NCI-H446 (cell line): ENCODE measurements at regions not wholly inside any gene's neighbourhood (a gene's known extent, or its start where the extent isn't known, plus 50 kb on each side); places are given as distances from the start of the nearest gene placed in this dataset.
"Not testable (repeated sequence)": the region's sequence is repeated elsewhere in the genome, so short reads cannot be mapped to it uniquely, and the experiment has no call there.

Experiments used
- DNase-seq, 2 experiments: peaks; one replicate each; lab custom pipeline; 2025; lab: John Stamatoyannopoulos, UW

GRCh38 chr11:98036810-98037209 is 983.9 kb upstream of the CNTN5 start:
- DNase-seq, result no peak

DNA sequence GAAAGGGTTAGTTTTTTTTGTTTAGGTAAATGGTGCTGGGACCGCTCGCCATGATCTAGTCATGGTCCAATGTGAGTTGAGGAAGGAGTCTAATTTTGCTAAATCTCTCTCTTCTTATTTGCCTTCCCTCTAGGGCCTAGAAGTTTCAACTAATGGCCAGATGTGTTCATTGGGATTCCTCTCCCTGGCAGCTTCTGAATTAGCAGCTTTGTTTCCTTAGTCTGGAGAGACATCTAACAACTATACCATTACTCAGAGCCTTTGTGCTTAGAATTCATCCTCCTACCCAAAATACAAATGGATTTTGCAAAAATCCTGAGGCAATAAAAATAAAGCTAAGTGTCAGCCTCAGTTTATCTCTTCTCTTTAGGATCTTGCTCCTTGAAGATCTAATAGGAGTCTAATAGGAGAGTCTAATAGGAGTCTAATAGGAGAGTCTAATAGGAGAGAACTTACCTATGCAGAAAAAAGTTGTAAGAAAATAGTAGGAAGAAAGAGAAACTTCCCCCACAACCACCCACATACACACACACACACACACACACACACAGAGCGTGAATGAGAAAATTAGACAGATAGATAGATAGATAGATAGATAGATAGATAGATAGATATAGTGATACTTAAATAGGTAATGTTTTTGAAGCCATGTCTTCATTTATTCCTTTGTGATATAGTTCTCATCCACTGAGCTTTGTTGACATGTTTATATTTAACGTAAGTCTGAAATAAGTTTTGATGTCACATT is 980.5 kb upstream of the CNTN5 start:
- no peak for DNase-seq

DNA sequence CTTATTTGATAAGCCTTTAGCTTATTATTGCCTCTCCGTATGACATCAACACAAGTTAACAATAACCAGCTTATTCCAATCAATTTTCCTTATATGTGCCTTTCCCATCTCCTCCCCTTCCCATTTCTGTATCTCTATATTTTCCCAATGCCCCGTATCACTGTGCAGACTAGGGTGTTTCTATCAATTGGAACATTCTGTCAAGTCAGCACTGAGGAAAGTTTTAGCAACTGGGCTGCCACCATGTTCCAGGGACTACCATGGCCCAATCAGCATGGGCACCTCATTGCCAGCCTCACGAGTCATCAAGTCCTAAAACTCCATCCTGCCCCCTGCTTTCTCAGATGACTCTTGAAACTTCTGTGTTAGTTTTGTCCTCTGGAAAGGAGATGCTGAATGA is 973.1 kb upstream of the CNTN5 start:
- no peak for DNase-seq

GRCh38 chr11:98053851-98054250 is 966.9 kb upstream of the CNTN5 start:
- no peak for DNase-seq

DNA sequence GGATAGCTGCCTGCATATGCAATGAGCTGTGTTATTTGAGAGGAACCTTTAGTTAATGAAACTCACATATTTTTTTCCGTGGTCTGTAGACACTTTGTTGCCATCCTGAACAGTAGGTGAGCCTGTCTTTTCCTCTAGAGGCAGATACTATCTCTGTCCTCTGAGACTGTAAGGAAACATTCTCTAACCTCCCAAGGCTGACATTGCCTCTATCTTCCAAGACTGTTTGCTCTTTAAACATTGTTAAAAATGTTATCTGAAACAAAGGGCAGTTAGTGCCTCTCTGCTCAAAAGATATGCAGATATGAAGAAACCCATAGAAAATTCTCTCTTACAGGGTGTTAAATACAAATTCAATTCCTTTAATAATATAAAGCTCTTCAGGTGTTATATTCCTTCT is 963.8 kb upstream of the CNTN5 start:
- DNase-seq, result no peak

DNA sequence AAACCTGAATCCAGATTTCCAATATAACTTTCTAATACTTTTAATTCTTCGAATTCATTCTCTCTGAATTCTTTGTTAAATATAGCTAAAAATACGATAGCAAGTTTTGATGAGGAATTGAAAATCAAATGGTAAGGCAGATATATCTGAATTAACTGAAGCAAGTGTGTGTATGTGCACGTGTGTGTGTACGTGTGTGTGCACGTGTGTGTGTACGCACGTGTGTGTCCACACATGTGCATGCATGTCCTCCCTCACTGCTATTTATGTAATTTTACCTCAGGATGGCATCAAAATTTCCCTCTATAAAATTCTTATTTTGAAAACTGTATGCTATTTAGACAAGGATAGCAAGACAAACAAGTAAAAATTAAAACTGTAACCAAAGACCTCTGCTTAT is 961.3 kb upstream of the CNTN5 start:
- DNase-seq, result no peak

GRCh38 chr11:98060759-98061158 is 960.0 kb upstream of the CNTN5 start:
- DNase-seq, result no peak

- DNase-seq, result no peak
These were observed 958.9 kb upstream of the CNTN5 start for GRCh38 chr11:98061858-98062257.

DNA sequence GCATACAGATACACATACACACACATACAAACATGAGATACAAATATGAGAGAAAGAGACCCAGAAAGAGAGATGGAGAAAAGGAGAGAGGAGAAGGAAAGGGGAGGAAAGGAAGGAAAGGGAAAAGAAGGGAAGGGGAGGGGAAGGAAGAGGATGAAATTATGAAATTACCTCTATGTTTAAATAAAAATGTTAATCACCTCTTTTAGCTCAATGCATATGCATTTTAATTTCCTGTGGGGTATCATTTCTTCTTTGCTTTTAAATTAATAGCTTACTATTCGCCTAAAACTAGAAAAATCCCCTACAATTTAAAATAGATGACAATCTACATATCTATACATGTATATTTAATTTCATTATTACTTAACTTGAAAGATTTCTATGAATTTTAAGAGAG is 958.0 kb upstream of the CNTN5 start:
- DNase-seq, result no peak

DNA sequence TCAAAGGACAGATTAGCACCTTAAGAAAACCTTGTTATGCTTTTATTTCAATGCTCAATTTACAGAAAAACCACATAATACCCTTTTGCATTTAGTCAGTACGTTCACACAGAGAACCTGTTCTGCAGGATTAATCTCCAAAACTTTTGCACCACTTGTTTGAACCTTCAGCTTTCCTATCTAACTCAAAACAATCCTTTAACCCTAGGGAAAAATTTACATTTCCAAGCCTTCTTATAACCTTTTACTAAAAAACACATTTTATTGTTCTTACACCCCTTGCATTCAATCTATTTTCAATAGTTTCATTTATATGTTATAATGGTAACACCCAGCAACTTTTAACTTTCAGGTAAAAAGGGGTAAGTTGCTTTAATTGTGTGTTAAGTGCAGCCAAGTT is 952.5 kb upstream of the CNTN5 start:
- DNase-seq, result no peak

- not testable (repeated sequence) for DNase-seq
These were observed 951.6 kb upstream of the CNTN5 start for GRCh38 chr11:98069147-98069546.

GRCh38 chr11:98069861-98070260 is 950.9 kb upstream of the CNTN5 start:
- no peak for DNase-seq

DNA sequence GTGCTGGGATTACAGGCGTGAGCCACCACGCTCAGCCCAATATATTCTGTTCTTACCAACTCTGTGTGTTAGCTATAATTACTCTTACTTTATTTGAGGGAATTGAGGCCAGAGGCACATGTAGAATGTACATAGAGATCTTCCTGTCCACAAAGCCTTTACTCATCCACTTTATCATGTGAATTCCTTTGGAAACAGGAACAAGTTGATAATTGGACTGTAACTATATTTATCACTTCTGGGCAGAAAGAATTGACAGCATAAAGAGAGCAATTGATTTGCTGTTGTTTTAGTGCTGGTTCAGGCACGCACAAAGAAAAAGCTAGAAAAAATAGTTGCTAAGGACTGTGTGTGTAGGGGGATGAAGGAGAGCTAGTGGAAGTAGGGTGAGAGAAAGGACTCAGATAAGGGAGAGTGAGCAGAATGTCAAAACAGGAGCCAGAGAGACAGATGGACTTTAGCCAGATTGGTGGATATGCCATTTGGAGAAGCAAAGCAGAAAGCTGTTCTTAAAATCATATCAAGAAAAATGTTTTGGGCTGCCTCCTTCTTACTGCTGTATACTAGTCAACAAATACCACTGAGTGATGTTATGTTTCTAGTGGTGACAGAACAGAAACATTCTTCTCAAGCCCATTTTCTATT is 929.8 kb upstream of the CNTN5 start:
- DNase-seq, result peak in 1 of 2 experiments; percentile 62

DNA sequence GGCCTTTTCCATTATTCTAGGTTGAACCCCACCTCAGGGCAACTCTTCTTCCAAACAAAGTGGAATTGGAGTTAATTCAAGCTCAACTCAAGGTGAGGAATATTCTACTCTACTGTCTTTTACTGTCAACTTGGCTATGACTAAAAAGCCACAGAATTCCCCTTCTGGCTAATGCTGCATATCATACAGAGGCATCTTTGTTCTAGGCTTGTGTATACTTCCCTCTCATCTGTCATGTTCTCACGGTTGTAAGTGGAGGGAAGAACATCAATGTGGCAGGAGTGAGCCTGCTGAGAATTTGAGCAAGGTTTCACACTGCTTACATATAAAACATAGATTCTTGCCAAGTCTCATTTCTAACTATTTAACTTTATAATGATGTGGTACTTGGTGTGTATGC is 921.4 kb upstream of the CNTN5 start:
- DNase-seq, result no peak

- DNase-seq, result no peak
These were observed 920.1 kb upstream of the CNTN5 start for GRCh38 chr11:98100689-98101088.

DNA sequence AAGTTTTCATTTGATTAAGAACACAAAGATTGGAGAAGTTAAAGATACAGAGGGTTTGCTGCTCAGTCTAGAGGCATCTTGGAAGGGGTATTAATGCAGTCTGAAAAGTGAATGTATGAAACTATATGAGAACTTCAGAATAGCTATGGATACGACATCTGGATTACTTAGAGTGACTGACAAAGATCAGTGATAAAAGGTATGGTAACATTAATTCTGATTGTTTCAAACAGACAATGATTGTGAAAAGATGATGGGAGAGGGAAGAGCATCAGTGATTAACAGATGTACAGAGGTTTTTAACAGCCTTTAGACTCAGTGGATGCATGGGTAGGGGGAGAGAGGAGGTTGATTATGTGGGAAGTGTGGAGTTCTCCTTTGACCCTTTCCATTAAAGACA is 919.4 kb upstream of the CNTN5 start:
- DNase-seq, result no peak

- no peak for DNase-seq
These were observed 916.5 kb upstream of the CNTN5 start for GRCh38 chr11:98104249-98104648.

GRCh38 chr11:98107736-98108135 is 913.0 kb upstream of the CNTN5 start:
- peak; percentile 26 to 29 for DNase-seq

DNA sequence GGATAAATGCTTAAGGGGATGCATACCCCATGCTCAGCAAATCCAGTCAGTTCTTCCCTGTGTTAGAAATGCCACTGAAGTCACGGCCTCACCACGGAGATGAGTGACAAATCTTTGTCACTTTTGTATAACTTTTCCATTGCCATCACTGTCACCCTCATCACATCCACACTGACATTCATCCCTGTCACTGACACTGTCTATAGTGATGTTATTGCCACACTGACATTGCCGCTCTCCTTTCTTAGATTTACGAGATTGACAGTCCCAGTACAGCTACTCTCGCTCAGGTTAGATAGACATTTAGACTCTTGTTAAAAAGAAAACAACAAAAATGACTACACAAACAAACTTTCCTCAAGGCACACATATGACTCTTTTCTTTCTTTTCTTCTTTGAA is 910.7 kb upstream of the CNTN5 start:
- DNase-seq, result no peak

DNA sequence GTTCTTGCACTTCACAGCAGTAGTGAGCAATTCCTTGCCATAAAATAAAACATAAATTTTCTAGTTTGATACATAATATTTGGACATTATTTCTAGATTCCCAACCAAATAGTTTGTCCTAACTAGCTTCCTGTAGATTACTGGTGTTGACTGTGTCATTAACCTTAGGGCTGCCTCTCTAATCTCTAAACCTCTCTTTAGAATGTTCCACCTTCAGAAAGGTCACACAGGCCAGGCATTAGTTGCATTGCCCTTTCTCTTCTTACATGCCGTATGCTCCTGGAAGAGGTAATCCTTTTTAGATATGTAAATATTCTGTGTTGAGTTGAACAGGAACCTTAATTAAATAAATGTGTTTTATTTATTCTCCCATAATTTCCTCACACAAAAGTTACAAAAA is 904.9 kb upstream of the CNTN5 start:
- no peak for DNase-seq

DNA sequence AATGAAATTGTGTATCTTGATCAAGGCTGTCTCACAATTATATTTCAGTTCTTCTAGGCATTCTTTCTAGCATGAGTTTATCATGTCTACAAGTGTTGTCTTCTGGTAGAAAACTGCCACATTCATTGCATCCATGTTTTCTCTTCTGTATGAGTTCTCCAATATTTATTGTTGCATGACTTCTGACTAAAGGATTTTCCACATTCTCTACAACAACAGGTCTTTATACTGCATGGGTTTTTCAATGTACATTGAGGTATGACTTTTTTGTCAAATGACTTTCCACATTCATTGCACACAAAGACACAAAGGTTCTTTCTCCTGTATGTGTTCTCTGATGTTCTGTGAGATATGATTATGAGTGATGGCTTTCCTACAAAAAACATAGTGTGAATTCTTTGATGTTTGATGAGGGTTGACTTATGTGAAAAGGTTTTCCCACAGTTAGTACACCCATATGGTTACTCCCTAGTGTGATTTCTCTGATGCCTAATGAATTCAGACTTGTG is 890.6 kb upstream of the CNTN5 start:
- no peak for DNase-seq

- DNase-seq, result no peak
These were observed 884.4 kb upstream of the CNTN5 start for GRCh38 chr11:98136357-98136756.

GRCh38 chr11:98137437-98137836 is 883.3 kb upstream of the CNTN5 start:
- DNase-seq, result no peak

DNA sequence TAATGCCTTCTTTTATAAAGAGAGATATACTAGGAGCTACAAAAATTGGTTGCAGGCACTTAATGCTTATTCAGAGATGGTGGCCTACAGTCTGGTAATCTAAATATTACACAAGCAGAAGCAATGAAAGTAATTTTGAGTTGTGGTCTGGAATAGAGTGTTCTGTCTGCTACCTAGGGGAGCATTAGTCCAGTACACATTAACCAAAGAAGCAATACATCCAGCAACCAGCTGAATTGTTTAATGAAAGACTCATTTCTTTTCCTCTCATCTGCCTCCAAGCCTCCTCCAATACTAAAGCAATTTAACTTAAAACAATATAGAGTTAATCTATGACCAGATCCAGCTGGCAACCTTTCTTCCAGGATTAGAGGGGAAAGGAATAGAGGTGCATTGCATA is 877.1 kb upstream of the CNTN5 start:
- DNase-seq, result no peak
